ENCODE measurements at regions not wholly inside any gene's neighbourhood (a gene's known extent, or its start where the extent isn't known, plus 50 kb on each side); places are given as distances from the start of the nearest gene placed in this dataset.

GRCh38 chr6:82094166-82094806 lies 153.3 kb downstream of the IBTK start:
- no peaks in the 10 kb centered on the region for H3K9me3 ChIP-seq (replicated peaks; ENCODE audit: control insufficient read depth, insufficient read depth, low read length)
- intact Hi-C loops (cut with micrococcal nuclease) (no loop called here), dilution Hi-C loops (cut with MboI; ENCODE audit: extremely low pct_ligation_motif_present, low sequenced_read_pairs) (no loop called here)
- no peaks in the 10 kb centered on the region for H3K9me1 ChIP-seq (replicated peaks; ENCODE audit: control insufficient read depth, extremely low read depth, insufficient read depth, low read length)
- H2AFZ ChIP-seq (ENCODE audit: low read depth, low read length) = no peak overlapping the region
- H3K27ac ChIP-seq (ENCODE audit: insufficient read depth, low read depth, low read length) = no peak overlapping the region
- no peaks in the 10 kb centered on the region for H4K20me1 ChIP-seq (replicated peaks; ENCODE audit: control insufficient read depth, extremely low read depth, insufficient read depth, low read length)
- no peaks in the 10 kb centered on the region for H3K79me2 ChIP-seq (ENCODE audit: control insufficient read depth, insufficient read depth, low read length)
- POLR2A ChIA-PET = no interaction called here
- no peaks in the 10 kb centered on the region for H3K27me3 ChIP-seq (ENCODE audit: control insufficient read depth in 2 of 2, insufficient read depth in 2 of 2, low read length in 2 of 2)
- no peak for DNase-seq (ENCODE audit: low read depth, low spot score)
- no peak overlapping the region for H3K9ac ChIP-seq (replicated peaks; ENCODE audit: extremely low read depth, insufficient read depth, low read length)
- BruUV-seq (replicated peaks) = no TSS peak
- no peak overlapping the region for H3K4me3 ChIP-seq (replicated peaks in 1 of 3; ENCODE audit: insufficient read depth in 1 of 3, low read depth in 1 of 3, low read length in 3 of 3)
- H3K36me3 ChIP-seq (ENCODE audit: control insufficient read depth in 2 of 2, extremely low read depth in 1 of 2, insufficient read depth in 2 of 2, low read length in 2 of 2) = no peaks in the 10 kb centered on the region
- no peak overlapping the region for H3K4me2 ChIP-seq (ENCODE audit: insufficient read depth, low read length)
- H3K4me1 ChIP-seq (ENCODE audit: control insufficient read depth, extremely low read depth, insufficient read depth, low read length) = no peaks in the 10 kb centered on the region
- FAIRE-seq = no peak
- CTCF ChIA-PET = interaction anchor here (1.9 kb wide), 1 partner anchor 54 kb away, joined by 6 read pairs; no protein-coding TSS in a partner anchor
- TF ChIP-seq POLR2A (IDR thresholded peaks at IDR 0.05; ENCODE audit: low read depth, low read length) (no peak), POLR2AphosphoS5 (IDR thresholded peaks at IDR 0.05; ENCODE audit: insufficient read depth, low read depth, low read length) (no peak), CTCF (IDR thresholded peaks at IDR 0.05; ENCODE audit: extremely low read depth in 1 of 2, insufficient read depth in 1 of 2, low read depth in 1 of 2, low read length in 2 of 2) (no peak), FOS (IDR thresholded peaks at IDR 0.05; ENCODE audit: borderline replicate concordance, insufficient read depth, low read length) (no peak), GATA2 (IDR thresholded peaks at IDR 0.05; ENCODE audit: insufficient read depth, insufficient read length, low read depth, low read length) (no peak), EZH2 (IDR thresholded peaks at IDR 0.05; ENCODE audit: borderline replicate concordance, low read depth, low read length, severe bottlenecking) (no peak), JUN (IDR thresholded peaks at IDR 0.05; ENCODE audit: borderline replicate concordance, insufficient read depth, insufficient read length, low read depth) (no peak), MYC (IDR thresholded peaks at IDR 0.05; ENCODE audit: low read depth, low read length) (no peak)
- TF ChIP-seq, protein P1, sequence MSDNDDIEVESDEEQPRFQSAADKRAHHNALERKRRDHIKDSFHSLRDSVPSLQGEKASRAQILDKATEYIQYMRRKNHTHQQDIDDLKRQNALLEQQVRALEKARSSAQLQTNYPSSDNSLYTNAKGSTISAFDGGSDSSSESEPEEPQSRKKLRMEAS (IDR thresholded peaks at IDR 0.05; ENCODE audit: insufficient read depth, insufficient read length) = no peak

All from endothelial cell of umbilical vein (primary cell).